ENCODE measurements at regions not wholly inside any gene's neighbourhood (a gene's known extent, or its start where the extent isn't known, plus 50 kb on each side); places are given as distances from the start of the nearest gene placed in this dataset.

GRCh38 chr22:27088026-27088425 is 430.6 kb downstream of the MIAT start:
- Mint-ChIP-seq H3K36me3 (no peaks in the 10 kb centered on the region), H3K4me3 (no peak overlapping the region), H3K27me3 (peaks cover 18% of the 10 kb centered on the region), H3K4me1 (ENCODE audit: low read depth) (no peaks in the 10 kb centered on the region), H3K9me3 (ENCODE audit: low read depth) (no peaks in the 10 kb centered on the region), H3K27ac (no peak overlapping the region)

GRCh38 chr22:27089264-27089663 is 431.9 kb downstream of the MIAT start:
- Mint-ChIP-seq H3K27ac (no peak overlapping the region), H3K4me3 (no peak overlapping the region), H3K4me1 (ENCODE audit: low read depth) (no peaks in the 10 kb centered on the region), H3K27me3 (peaks cover 18% of the 10 kb centered on the region), H3K9me3 (ENCODE audit: low read depth) (no peaks in the 10 kb centered on the region), H3K36me3 (no peaks in the 10 kb centered on the region)

GRCh38 chr22:27090611-27091011 is 433.2 kb downstream of the MIAT start:
- Mint-ChIP-seq H3K36me3 (no peaks in the 10 kb centered on the region), H3K27ac (no peak overlapping the region), H3K9me3 (ENCODE audit: low read depth) (no peaks in the 10 kb centered on the region), H3K4me3 (no peak overlapping the region), H3K27me3 (peaks cover 12% of the 10 kb centered on the region), H3K4me1 (ENCODE audit: low read depth) (no peaks in the 10 kb centered on the region)

DNA sequence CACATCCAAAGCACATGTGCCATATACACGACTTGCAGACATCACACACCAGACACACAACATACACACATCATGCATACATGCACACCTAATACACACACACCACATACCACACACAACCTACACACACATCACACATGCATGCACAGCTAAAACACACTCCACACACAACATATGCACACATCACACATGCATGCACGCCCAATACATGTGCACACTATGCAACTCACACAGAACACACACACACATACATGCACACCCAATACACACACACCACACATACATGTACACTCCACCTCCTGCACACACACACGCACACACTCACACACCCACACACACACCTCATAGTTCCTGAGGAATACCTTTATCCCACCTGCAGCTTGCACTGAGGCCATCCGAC is 436.0 kb downstream of the MIAT start:
- Mint-ChIP-seq H3K9me3 (ENCODE audit: low read depth) (no peaks in the 10 kb centered on the region), H3K4me3 (no peak overlapping the region), H3K36me3 (no peaks in the 10 kb centered on the region), H3K27ac (no peak overlapping the region), H3K4me1 (ENCODE audit: low read depth) (no peaks in the 10 kb centered on the region), H3K27me3 (peaks cover 3% of the 10 kb centered on the region)

GRCh38 chr22:27094633-27095308 is 437.4 kb downstream of the MIAT start:
- H3K4me3 Mint-ChIP-seq: no peak overlapping the region
- H3K9me3 Mint-ChIP-seq (ENCODE audit: low read depth): no peaks in the 10 kb centered on the region
- no peaks in the 10 kb centered on the region for H3K36me3 Mint-ChIP-seq
- H3K4me1 Mint-ChIP-seq (ENCODE audit: low read depth): no peaks in the 10 kb centered on the region
- H3K27ac Mint-ChIP-seq: no peak overlapping the region
- H3K27me3 Mint-ChIP-seq: peaks cover 5% of the 10 kb centered on the region

DNA sequence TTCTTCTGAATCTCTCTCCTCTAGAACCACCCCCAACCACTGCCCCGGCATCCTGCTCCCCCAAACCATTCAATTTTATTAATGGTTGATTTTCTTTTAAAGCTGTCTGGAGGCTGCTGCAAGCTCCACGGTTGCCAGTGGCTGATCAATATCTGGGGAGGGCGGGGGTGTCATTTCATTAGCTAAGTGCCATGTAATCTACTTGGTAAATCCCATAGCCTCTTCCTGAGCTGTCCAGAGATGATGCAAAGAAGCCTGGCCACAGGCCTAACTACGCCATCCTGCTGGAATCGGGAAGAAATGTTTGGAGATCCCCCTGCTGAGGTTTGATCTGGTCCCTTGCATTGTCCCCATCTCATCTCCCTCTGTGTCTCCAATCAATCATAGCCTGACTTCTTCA is 440.1 kb downstream of the MIAT start:
- Mint-ChIP-seq H3K27ac (no peak overlapping the region), H3K27me3 (peaks cover 21% of the 10 kb centered on the region), H3K9me3 (ENCODE audit: low read depth) (no peaks in the 10 kb centered on the region), H3K4me1 (ENCODE audit: low read depth) (no peaks in the 10 kb centered on the region), H3K36me3 (no peaks in the 10 kb centered on the region), H3K4me3 (no peak overlapping the region)

- no peak overlapping the region for H3K27ac Mint-ChIP-seq
- H3K36me3 Mint-ChIP-seq: no peaks in the 10 kb centered on the region
- H3K4me3 Mint-ChIP-seq: no peak overlapping the region
- peaks cover 24% of the 10 kb centered on the region for H3K27me3 Mint-ChIP-seq
- H3K4me1 Mint-ChIP-seq (ENCODE audit: low read depth): no peaks in the 10 kb centered on the region
- H3K9me3 Mint-ChIP-seq (ENCODE audit: low read depth): no peaks in the 10 kb centered on the region
Measured at GRCh38 chr22:27097933-27098332, 440.5 kb downstream of the MIAT start.

DNA sequence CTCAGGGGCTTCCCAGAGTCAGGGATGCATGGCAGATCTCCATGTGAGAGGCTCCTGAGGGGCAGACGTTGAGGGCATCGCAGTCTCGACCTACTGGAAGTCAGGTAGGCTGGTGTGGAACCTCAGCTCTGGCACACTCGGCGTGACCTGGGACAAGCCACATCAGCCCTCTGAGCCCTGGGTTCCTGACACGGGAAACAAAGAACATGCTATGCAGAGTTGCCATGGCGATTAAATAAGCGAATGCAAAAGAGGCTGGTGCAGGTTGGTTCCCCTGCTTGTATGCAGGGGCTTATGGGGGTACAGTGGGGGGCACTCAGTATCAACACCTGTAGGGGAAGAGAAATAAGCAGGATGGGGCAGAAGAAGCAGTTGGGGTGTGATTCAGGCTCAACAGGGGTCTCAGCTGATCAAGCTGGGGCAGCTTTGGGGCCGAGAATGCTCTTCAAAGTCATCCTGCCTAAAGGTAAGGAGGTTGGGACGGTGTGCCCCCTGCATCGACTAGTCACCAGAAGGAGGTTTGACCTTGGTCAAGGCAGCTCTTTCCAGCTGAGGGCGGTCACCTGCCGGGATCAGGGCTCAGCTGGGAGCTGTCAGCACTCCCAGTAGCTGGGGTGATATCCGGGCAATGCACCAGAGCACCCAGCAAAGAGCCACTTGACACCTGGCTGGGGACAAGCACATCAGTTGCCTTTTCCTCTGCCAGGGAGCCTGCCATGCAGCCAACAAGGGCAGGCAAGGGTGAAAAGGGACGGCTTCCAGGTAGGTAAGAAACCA is 442.7 kb downstream of the MIAT start:
- H3K27ac Mint-ChIP-seq: no peak overlapping the region
- H3K36me3 Mint-ChIP-seq: no peaks in the 10 kb centered on the region
- H3K9me3 Mint-ChIP-seq (ENCODE audit: low read depth): no peaks in the 10 kb centered on the region
- H3K4me1 Mint-ChIP-seq (ENCODE audit: low read depth): no peaks in the 10 kb centered on the region
- peaks cover 26% of the 10 kb centered on the region for H3K27me3 Mint-ChIP-seq
- H3K4me3 Mint-ChIP-seq: no peak overlapping the region

DNA sequence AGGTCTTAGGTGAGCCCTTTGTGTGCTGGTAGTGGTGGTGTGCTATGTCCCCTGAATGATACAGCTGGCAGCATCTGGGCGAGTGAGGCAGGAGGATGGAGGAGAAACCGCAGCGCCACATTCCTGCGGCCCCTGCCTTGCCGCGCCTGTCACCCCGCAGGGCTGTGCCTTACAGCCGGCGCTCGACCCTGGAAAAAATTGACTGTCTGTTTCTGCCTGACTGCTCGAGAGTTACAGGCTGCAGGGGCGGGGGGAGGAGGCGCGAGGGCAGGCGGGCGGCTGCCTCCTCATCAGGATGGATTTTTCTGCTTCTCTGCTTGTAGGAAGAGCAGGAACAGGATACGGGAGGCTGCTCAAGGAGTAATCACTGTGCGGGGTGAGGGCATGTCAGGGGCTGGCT is 443.4 kb downstream of the MIAT start:
- Mint-ChIP-seq H3K9me3 (ENCODE audit: low read depth) (no peaks in the 10 kb centered on the region), H3K36me3 (no peaks in the 10 kb centered on the region), H3K27ac (no peak overlapping the region), H3K27me3 (peaks cover 26% of the 10 kb centered on the region), H3K4me1 (ENCODE audit: low read depth) (no peaks in the 10 kb centered on the region), H3K4me3 (no peak overlapping the region)

GRCh38 chr22:27101288-27101687 is 443.9 kb downstream of the MIAT start:
- Mint-ChIP-seq H3K4me1 (ENCODE audit: low read depth) (no peaks in the 10 kb centered on the region), H3K36me3 (no peaks in the 10 kb centered on the region), H3K27me3 (peaks cover 26% of the 10 kb centered on the region)

GRCh38 chr22:27104449-27104848 is 447.1 kb downstream of the MIAT start:
- Mint-ChIP-seq H3K9me3 (ENCODE audit: low read depth) (no peaks in the 10 kb centered on the region), H3K27me3 (peaks cover 24% of the 10 kb centered on the region), H3K4me3 (no peak overlapping the region), H3K36me3 (no peaks in the 10 kb centered on the region), H3K27ac (no peak overlapping the region), H3K4me1 (ENCODE audit: low read depth) (no peaks in the 10 kb centered on the region)

More at GRCh38 chr22:27101288-27101687, 443.9 kb downstream of the MIAT start:
- Mint-ChIP-seq H3K4me3 (no peak overlapping the region), H3K27ac (no peak overlapping the region), H3K9me3 (ENCODE audit: low read depth) (no peaks in the 10 kb centered on the region)

DNA sequence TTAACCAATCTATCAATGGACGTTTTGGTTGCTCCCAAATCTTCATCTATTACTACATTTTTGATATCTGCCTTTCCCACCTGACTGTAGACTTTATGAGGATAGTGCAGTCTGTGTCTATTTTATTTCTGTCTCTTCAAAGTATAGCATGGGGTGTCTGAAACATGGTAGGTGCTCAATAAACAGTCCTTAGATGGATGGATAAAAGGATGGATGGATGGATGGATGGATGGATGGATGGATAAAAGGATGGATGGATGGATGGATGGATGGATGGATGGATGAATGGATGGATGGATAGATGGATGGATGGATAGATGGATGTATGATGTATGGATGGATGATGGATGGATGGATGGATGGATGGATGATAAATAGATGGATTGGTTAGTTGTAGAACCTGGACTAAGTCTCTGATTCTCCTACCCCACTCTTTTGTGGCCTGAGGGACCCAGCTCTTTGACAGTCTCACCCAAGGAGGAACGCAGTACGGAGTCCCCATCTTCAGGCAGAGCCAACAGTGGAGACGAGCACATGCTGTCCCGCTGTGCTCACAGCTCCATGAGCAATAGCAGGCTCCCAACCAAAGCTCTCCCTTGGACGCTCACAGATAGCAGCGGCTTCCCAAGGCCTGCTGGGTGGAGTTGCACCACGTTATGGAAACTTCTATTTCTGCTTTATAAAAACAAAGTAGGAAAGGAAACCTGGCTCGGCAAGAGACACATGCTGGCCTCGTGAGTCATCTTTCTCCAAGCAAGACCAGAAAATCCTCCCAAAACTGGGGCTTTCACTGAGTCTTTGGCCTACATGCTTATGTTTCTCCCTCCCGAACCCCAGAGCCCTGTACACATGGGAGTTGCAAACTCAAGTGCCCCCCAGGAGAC is 448.0 kb downstream of the MIAT start:
- H3K36me3 Mint-ChIP-seq: no peaks in the 10 kb centered on the region
- no peaks in the 10 kb centered on the region for H3K4me1 Mint-ChIP-seq (ENCODE audit: low read depth)
- peaks cover 21% of the 10 kb centered on the region for H3K27me3 Mint-ChIP-seq
- no peak overlapping the region for H3K4me3 Mint-ChIP-seq
- no peak overlapping the region for H3K27ac Mint-ChIP-seq
- H3K9me3 Mint-ChIP-seq (ENCODE audit: low read depth): no peaks in the 10 kb centered on the region

DNA sequence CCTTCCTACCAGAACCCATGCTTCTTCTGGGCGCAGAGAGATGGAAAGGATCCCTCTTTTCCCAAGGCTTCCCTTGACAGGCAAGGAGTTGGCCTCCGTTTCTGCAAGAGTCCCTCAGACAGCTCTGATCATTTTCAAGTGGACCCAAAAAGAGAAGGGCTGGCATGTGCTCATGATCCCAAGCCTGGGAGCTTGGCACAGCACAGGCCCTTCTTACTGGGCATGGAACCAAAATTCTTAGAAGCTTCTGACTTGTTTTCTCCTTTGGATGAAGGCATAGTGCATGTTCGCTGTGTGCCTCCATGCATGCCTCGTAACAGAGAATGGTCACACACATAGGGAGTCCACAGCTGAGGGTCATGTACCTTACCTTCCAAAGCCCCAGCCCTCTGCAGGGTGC is 449.6 kb downstream of the MIAT start:
- Mint-ChIP-seq H3K27me3 (peaks cover 12% of the 10 kb centered on the region), H3K27ac (no peak overlapping the region), H3K4me1 (ENCODE audit: low read depth) (no peaks in the 10 kb centered on the region), H3K36me3 (no peaks in the 10 kb centered on the region), H3K4me3 (no peak overlapping the region), H3K9me3 (ENCODE audit: low read depth) (no peaks in the 10 kb centered on the region)

- Mint-ChIP-seq H3K9me3 (ENCODE audit: low read depth) (no peaks in the 10 kb centered on the region), H3K4me1 (ENCODE audit: low read depth) (no peaks in the 10 kb centered on the region), H3K27me3 (peaks cover 10% of the 10 kb centered on the region), H3K36me3 (no peaks in the 10 kb centered on the region), H3K27ac (no peak overlapping the region), H3K4me3 (no peak overlapping the region)
Measured at GRCh38 chr22:27107386-27107785, 450.0 kb downstream of the MIAT start.

DNA sequence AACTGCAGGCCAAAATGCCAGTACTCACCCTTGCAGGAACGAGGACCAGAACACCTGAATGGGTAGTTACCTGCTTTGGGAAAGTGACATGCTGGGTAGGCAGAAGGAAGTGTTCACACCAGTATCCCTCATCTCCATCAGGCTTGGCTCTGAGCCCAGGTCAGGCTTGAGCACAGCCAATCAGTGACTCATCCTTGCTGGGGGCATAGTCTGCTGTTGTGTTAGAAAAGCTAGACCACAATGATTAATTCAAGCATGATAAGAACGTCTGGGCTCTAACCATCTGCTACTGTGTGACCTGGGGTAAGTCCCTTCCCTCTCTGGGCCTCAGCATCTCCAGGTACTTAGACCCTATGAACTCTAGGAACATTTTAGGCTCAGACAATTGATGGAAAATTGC is 450.4 kb downstream of the MIAT start:
- Mint-ChIP-seq H3K9me3 (ENCODE audit: low read depth) (no peaks in the 10 kb centered on the region), H3K27ac (no peak overlapping the region), H3K4me1 (ENCODE audit: low read depth) (no peaks in the 10 kb centered on the region), H3K27me3 (peaks cover 7% of the 10 kb centered on the region), H3K36me3 (no peaks in the 10 kb centered on the region), H3K4me3 (no peak overlapping the region)
